Activated gamma-delta T cell treated with anti-CD3 and anti-CD28 coated beads, Interleukin-2, amount 50 U/mL, for 16 hours (primary cell): ENCODE measurements at regions not wholly inside any gene's neighbourhood (a gene's known extent, or its start where the extent isn't known, plus 50 kb on each side); places are given as distances from the start of the nearest gene placed in this dataset.
"Not testable (repeated sequence)": the region's sequence is repeated elsewhere in the genome, so short reads cannot be mapped to it uniquely, and the experiment has no call there.

Experiments
- DNase-seq: peaks from one replicate; pipeline ENCODE4 v3.0.0-alpha.2; 2020; ENCODE audit warnings: low read depth

GRCh38 chr3:20245781-20246180 lies 59.8 kb upstream of the SGO1 start:
- DNase-seq, result no peak

GRCh38 chr3:20240154-20240883 lies 54.3 kb upstream of the SGO1 start:
- no peak for DNase-seq

- DNase-seq, result not testable (repeated sequence)
Observed at GRCh38 chr3:20238199-20238598, 52.2 kb upstream of the SGO1 start.

- no peak for DNase-seq
Observed at GRCh38 chr3:20236603-20237002, 50.6 kb upstream of the SGO1 start.
